Fibroblast of upper back skin (primary cell): ENCODE measurements at regions not wholly inside any gene's neighbourhood (a gene's known extent, or its start where the extent isn't known, plus 50 kb on each side); places are given as distances from the start of the nearest gene placed in this dataset.

Experiments used
- DNase-seq: peaks from one replicate; pipeline ENCODE4 v3.0.0-alpha.2; 2013

DNA sequence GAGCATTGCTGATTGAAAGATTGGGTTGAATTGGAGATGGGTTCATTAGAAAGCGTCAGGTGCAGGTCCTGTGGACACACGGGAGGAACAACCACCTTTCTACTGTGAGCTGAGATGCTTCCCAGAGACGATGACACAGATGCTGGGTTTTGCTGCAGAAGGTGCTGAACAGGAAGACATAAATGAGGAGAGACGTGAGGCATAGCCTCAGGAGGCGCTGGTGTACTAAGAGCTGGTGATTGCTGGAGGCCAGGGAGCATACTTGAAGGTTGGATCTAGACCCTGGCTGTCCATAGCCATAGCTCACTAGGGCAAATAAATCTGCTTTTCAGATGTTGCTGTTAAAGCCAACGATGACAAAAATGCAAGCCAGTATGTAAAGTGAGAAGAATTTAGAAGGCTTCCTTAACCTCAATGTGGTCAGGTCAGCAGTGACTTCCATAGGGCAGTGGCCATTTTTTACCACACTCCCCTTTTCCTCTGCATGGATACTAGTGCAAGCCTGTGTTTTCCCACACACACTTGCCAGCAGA is 153.7 kb downstream of the SOX11 start:
- peak; percentile 63 for DNase-seq

DNA sequence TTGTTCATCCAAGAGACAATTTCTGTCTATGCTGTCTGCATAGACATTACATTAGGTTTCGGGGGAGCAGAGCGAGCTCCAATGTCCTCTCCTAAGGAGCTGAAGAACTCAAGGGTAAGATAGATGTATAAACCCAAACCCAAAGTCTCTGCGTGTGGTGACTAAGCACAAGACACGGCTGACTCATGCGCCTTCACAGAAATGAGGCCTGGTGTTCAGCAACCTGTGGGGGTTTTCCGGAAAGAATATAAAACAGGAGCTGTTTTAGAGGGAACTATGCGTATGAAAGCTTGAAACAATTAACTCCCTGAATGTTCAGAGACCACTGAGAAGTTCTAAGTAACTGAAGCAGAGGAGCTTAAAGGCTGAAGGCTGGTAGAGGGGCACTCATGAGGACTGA is 154.7 kb downstream of the SOX11 start:
- DNase-seq, result peak; percentile 93

DNA sequence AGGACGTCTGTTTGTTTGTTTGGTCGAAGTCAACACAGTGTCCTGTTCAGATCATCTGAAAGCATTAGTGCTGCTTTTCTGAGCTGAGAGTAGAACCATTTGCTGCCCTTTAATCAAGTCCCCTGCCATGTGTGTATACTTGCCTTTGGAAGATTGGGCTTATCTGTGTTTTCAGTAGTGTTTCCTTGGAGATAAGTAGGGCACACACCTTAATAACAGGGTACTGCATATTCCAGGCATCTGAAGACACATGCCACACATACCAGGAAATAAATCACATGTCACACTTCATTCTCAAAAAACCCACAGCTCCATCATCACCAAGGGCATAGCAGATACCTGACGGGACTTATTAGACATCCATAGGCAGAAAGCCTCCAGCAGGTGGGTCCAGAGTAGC is 157.4 kb downstream of the SOX11 start:
- peak; percentile 29 for DNase-seq

DNA sequence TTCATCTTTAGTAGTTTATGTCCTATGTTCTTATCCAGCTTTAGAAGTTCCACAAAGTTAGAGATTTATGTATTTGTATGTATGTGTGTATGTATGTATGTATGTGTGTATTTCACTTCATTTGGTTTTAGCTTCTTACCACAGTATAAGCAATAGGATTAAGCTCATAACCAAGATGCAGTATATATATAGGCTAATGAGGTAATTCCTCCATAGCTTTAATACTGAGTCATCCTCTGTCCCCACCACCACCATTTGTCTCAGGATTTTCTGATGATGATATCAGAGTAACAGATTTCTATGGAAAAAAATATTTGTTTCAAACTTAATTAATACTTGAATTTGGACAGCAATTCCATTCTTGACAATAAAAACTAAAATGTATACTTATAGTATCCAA is 159.2 kb downstream of the SOX11 start:
- DNase-seq, result peak; percentile 81

DNA sequence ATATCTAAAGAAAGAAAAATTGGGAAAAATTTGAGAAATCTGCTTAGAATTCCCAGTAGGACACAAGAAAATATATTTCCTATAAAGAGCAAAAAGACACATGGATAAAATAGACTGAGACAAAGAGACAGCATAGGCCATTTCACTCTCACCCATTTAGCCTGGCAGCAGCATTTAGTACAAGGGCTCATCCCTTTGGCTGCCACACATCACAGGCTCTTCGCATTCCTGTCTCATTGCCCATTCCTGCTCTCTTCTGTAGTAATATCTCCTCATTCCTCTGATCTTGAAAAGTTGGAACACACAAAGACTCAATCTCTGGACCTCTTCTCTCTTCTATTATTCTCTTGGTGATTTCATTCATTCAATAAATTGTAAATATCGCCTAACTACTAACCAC is 162.6 kb downstream of the SOX11 start:
- no peak for DNase-seq

DNA sequence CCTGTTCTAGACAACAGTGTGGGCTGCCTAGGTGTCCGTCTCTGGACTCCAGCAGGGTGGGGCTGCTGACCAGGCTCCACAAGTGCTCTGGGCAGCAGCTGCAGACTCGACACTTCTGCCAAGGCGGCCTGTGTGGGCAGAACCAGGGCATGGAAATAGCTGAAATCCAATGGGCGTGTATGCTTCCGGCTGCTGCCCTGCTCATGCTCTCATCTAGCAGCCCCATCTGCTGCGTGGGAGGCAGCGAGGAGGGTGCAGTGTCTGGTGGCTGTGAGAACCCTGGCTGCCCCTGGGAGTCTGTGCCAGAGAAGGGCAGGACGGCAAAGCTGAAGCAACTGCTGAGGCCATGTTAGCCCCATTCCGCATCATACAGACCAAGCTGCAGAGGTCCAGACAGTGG is 174.9 kb downstream of the SOX11 start:
- no peak for DNase-seq

DNA sequence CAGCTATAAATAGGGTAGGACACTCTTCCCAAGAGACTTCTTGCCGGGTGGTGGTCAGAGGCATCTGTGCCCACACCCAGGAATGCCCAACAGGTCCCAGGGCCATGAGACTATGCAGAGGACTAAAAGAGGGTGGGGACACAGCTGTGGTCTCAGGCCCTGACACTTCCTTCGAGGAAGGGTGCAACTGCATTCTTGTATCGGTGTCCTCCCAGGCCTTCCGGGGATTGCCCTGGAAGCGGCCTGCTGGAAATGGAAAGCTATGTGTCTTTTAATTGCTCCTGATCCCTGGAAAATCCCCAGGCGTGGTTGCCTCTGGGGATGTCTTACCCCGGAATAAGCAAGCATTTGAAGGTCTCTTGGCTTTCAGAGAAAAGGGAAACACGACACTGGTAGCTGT is 176.7 kb downstream of the SOX11 start:
- no peak for DNase-seq

DNA sequence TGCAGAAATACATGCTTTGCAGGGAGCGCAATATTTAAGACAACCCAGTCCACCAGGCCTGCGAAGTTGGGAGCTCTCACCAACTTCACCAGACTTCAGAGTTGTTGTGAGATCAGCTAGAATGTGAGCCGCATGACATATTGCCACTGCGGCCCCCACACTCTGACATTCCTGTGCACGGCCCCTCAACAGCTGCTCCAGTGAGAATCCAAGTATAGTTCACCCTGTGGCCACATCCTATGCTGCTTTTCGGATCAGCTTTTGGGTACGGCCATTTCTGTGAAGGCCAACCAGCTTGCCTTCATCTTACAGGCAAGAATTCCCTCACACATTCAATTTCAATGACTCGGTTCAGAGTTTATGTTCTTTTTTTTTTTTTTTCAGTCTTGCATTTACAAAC is 177.8 kb downstream of the SOX11 start:
- DNase-seq, result no peak

DNA sequence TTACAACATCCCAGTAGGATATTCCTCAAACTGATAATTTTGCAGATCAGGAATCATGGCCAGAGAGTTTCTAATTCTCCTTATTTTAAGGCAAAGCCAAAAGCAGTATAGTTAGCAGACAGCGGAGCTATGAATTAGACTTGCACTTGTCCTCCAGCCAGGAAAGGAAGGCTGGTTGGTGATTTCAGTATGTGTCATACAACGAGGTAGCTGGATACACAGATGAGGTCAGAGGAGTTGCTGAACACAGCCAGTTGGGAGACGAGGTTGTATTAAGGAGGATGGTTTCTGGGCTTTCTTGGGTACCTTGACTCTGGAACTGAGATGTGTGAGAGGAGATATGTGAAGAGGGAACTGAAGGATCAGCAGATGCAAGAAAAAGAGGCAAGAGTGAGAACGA is 185.2 kb downstream of the SOX11 start:
- DNase-seq, result peak; percentile 74

DNA sequence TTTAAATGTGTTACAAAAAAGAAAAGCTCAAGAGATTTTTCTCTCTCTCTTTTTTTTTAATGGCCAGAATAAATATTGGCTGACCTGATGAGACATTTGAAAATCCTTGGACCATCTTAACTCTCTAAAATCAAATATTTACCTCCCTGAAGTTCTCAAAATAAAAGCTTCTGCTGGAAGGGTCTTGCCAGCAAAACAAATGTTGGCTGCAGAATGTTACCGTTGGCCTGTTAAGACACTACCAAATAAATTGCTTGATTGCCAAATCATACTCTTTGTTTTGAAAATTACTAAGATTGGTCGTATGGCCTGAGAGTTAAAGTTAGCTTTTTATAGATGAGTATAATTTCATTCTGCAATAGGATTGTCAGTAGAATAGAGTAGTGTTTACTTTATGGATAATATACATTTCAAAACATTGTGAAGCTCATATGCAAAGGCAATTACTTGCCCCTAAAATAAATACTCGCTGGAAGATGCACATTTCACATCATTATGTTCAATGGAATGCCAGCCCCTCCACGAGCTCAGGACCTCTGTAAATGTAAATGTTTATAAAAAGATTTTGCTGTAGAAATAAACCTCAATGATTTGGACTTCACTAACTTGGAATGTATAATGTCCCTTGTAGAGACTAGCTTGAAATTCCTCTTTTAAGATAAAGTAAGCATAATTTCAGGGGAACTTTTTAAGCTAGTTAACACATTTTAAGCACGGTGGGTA is 193.4 kb downstream of the SOX11 start:
- DNase-seq, result no peak

DNA sequence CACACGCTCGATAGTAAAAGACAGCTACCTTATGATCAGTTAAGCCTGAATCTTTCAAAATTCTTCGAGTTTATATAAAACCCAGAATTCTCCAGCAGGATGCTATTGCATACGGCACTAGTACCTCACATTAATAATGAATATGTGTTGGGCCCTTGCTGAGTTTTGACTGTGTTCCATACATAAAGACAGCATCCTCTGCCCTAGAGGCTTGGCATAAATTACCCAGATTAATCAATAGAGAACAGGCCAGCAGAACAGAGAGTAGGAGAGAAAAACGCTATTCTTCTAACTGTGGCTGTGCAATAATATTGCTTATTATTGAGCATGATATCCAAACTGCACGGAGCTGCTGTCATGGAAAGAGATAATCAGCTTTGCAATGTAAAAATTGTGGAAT is 194.3 kb downstream of the SOX11 start:
- DNase-seq, result no peak

DNA sequence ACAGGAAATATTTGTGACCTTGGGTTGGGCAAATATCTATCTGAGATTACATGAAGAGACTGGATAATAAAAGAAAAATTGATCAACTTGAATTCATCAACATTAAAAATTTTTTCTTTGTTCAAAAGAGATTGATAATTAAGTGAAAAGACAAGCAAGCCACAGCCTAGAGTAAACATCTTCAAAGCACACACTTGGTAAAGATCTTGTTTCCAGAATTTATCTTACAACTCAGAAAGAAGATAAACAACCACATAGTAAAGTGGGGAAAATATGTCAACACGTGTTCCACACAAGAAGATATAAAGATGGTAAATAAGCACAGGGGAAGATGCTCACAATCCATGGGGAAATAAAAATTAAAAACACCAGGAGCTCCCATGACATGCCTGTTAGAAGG is 195.9 kb downstream of the SOX11 start:
- DNase-seq, result no peak

DNA sequence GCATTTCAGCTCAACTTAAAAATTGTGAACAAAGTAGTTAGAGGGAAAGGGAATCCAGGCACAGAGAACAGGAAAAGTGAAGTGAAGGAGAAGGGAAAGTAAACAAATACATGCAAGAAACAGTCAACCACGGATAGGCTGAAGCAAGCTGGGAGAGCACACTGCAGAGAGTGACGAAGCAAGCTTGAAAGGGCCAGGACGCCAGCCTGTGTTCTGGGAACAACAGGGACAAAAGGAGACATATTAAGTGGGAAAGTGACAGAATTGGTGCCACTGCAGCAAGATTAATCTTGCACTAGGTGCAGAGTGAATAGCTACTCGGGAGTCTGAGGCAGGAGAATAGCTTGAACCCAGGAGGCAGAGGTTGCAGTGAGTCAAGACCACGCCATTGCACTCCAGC is 197.3 kb downstream of the SOX11 start:
- no peak for DNase-seq

DNA sequence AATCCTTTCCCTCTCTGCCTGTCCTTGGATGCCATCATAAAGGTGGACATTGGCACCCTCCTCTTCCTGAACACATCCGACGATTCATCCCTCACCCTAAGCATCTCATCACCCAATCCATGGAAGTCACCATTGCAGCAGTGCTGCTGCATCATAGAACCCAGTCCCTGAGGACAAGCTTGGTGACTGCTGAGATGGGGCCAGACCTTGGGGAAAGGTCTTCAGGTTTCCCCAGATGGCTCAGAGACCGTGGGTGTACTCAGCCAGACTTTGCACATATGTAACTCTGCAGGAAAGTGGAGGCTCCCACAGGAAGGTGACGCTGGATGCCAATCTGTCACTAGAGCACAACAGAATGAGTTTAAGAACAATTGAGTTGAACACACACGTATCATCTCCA is 202.2 kb downstream of the SOX11 start:
- no peak for DNase-seq

DNA sequence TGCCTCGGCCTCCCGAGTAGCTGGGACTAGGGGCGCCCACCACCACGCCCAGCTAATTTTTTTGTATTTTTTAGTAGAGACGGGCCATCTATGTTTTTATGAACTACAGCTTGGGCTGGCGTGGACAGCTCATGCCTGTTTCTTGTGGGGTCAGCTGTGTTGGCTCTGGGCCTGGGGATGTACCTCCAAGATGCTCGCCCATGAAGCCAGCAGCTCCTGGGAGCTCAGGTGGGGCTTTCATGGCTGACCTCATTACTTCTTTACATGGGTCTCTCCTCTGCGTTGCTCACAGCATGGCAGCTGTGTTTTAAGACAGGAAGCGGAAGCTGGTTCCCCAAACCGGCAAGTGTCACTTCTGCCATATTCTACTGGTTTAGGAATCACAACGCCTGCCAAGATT is 203.1 kb downstream of the SOX11 start:
- DNase-seq, result no peak

DNA sequence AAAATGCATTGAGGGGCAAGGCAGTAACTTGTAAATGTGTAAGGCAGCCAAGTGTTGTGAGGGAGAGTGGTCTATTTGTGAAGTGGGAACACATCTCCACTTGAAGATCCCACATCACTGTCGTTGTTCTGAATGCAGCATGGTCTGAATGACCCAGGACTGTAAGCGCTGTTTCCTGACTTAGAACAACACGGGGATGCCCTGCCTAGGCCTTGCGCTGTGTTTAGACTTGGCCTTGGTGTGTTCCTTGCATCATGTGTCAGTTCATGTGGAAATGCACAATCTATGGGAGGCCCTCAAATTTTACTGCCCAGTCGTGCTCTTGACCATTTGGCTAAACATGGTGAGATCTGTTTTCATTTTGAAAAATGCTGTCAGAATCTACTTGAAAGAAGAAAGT is 205.1 kb downstream of the SOX11 start:
- DNase-seq, result no peak

DNA sequence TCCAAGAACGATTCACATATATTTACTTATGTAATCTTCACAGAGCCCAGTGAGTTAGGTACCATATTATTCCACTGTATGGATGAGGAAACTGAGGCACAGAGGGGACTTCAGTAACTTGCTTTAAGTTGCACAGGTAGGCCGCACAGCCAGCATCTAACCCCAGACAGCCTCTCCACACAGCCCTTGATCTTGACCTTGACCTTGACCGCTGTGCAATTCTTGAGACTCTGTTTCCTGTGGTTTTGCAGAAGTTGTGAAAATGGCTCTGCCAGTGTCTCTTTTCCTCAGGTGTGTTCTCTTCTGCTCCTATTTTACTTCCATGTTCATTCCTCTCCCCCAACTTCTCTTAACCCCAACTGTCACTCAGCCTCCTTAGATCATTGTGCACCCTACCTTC is 206.5 kb downstream of the SOX11 start:
- no peak for DNase-seq

DNA sequence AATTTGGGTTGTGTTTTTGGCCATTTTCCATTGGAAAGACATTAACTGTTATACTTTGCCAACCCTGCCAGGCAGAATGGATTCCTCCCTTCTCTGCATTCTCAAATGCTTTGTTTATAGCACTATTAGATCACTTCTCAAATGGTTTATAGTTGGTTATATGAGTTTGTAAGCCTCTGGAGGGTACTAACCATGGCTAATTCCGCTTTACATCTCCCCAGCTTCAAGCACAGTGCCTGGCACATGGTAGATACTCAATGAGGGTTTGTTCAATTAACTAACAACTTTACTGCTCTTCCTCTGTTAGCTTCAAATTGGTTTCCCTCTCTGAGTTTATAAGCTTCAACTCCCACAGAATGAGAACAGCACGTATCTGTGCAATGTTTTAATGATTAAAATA is 213.5 kb downstream of the SOX11 start:
- no peak for DNase-seq

DNA sequence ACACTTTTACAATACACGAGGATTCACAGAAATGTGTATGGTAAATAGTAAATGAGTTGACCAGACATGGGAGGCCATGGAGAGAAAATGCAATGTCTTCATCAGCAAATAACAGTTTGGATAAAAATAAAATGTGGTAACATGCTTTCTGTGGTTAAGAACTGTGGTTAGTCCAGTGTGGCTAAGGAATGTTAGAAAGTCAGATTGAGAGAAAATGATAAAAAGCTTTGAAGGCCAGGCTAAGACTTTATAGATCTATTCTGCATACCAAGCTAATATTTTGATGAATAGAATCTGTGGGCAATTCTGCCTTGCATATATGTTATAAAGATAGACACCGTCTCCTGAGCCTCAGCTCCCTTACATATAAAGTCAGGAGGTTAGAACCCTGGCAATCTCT is 215.9 kb downstream of the SOX11 start:
- peak; percentile 81 for DNase-seq

DNA sequence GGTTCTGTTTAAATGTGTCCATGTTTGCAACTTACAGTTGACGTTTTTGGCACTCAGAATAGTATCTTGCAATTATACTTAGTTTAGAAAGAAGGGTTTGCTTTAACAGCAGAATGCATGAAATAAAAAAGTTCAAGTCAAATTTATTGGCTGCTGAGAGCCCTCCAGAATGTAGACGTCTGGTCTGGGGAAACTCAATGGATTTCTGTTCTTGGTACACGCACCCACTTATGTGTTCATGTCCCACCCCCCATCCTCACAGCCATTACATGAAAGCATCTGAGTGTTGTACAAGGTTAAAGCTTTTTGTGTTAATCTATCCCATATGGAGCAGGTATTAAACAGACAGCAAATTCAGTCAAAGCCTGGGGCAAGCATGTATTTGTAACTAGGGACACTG is 219.5 kb downstream of the SOX11 start:
- peak; percentile 88 for DNase-seq

DNA sequence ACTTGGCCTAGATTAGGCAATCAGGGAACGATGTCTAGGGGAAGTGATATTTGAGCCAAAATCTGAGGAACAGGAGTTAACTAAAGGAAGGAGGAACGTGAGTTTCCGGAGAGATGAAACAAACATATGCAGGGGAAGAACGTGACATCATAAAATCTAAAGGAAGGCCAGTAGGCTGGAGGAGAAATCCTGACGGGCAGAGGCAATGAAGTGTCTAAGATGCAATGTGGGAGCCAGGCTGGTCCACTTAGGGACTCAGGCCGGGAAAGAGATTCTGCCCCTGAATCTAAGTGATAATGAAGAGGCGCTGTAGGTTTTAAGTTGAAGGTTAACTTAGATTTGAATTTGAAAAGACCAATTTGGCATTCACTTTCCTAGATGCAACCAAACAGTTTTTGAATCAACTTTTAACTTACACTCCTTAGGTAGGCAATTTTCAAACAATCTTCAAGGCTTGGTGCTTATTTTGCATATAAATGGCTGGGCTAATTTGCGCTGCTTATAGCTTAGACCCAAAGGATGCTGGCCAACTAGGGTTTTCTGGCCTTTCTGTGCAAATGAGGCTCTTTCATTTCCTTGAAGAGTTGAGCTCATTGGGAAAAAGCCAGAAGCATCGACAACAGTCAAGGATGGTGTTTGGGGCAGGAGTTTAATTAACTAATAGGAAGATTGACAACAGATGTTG is 221.7 kb downstream of the SOX11 start:
- no peak for DNase-seq

DNA sequence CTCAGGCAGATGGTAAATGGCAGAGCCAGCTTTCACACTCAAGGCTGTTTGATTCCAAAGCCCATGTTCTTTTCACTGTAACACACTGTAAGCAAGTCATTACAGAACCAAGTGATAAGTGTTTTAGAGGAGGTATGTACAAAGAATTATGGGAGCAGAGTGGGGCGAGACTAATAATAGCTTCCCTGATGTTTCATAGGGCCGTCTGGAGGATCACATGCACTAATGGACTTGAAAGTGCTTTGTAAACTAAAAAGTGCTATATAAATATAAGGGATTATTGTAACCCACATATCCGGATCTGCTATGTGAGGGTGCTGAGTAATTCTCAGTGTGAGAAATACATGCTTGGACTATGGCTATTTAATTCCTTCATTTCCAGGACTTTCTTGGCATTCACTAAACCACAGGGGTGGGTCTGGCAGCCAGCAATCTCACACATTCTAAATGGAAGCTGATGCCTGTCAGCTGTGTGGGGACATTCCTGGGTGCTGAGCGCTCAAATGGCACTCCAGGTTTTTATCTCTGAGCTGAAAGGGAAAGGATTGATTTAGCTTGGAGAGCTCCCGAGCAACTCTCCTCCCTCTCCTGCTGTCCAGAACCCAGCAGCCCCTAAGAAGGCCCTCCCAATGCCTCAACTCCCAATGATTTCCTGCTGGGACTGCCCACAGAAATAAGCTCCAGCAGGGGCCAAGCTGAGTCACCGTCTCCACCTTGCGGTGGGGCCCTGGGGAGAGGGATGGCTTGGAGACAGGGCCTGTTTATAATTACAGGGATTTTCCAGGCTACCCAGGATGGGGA is 222.8 kb downstream of the SOX11 start:
- DNase-seq, result peak; percentile 98

DNA sequence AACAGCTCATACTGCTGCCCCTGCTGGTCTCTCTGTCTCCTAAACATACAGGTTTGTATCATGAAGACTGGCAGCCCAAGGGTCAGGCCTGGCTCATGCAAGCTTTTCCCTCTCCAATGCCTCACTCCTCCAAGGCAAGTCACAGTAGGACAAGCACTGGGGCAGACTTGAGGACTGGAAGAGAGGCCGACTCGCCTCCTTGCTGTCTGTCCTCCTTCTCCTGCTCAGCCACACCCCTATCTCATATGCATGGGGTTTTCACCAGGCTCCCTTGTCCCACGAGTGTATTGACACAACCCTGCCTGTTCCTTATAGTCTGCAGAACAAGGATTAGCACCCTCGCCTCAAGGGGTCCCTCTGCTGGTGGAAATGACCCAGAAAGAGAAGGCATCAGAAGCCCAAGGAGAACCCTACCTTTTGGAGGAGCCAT is 223.7 kb downstream of the SOX11 start:
- DNase-seq, result peak; percentile 67
